Pulmonary artery endothelial cell (primary cell): ENCODE measurements at regions not wholly inside any gene's neighbourhood (a gene's known extent, or its start where the extent isn't known, plus 50 kb on each side); places are given as distances from the start of the nearest gene placed in this dataset.

Experiments used
- DNase-seq: peaks from one replicate; pipeline ENCODE4 v3.0.0-alpha.2; 2011; ENCODE audit warnings: low read depth, low spot score

- no peak for DNase-seq
These were observed 615.8 kb upstream of the MGMT start for GRCh38 chr10:128851281-128851680.

- DNase-seq: no peak
These were observed 615.3 kb upstream of the MGMT start for GRCh38 chr10:128851726-128852125.

- no peak for DNase-seq
These were observed 614.6 kb upstream of the MGMT start for GRCh38 chr10:128852449-128852848.

GRCh38 chr10:128852902-128853301 is 614.1 kb upstream of the MGMT start:
- no peak for DNase-seq

- no peak for DNase-seq
These were observed 613.5 kb upstream of the MGMT start for GRCh38 chr10:128853537-128853936.

- DNase-seq: no peak
These were observed 612.8 kb upstream of the MGMT start for GRCh38 chr10:128854204-128854603.

GRCh38 chr10:128854963-128855362 is 612.1 kb upstream of the MGMT start:
- DNase-seq: no peak

- DNase-seq: no peak
These were observed 611.2 kb upstream of the MGMT start for GRCh38 chr10:128855618-128856428.

- DNase-seq: no peak
These were observed 607.2 kb upstream of the MGMT start for GRCh38 chr10:128859738-128860386.

- DNase-seq: no peak
These were observed 606.5 kb upstream of the MGMT start for GRCh38 chr10:128860574-128860973.

GRCh38 chr10:128861018-128861901 is 605.8 kb upstream of the MGMT start:
- no peak for DNase-seq

GRCh38 chr10:128863411-128863810 is 603.6 kb upstream of the MGMT start:
- no peak for DNase-seq

GRCh38 chr10:128863823-128864405 is 603.1 kb upstream of the MGMT start:
- no peak for DNase-seq

- DNase-seq: no peak
These were observed 602.3 kb upstream of the MGMT start for GRCh38 chr10:128864554-128865295.

- DNase-seq: no peak
These were observed 601.4 kb upstream of the MGMT start for GRCh38 chr10:128865436-128866195.

GRCh38 chr10:128866551-128866950 is 600.5 kb upstream of the MGMT start:
- no peak for DNase-seq

GRCh38 chr10:128867210-128867609 is 599.8 kb upstream of the MGMT start:
- DNase-seq: no peak

GRCh38 chr10:128867819-128868218 is 599.2 kb upstream of the MGMT start:
- no peak for DNase-seq

- DNase-seq: no peak
These were observed 598.6 kb upstream of the MGMT start for GRCh38 chr10:128868481-128868880.

- no peak for DNase-seq
These were observed 597.8 kb upstream of the MGMT start for GRCh38 chr10:128869101-128869749.
